A673 (cell line): ENCODE measurements at regions not wholly inside any gene's neighbourhood (a gene's known extent, or its start where the extent isn't known, plus 50 kb on each side); places are given as distances from the start of the nearest gene placed in this dataset.
A peak's percentile ranks its signal among the peaks of the same experiment; 100 is the strongest.

Experiments used
- BruUV-seq: library from RNA; stranded (reverse); fragments of 400-500 nt; replicated peaks from 2 replicates; lab custom pipeline; 2021; lab: Mats Ljungman, UMichigan
- CTCF ChIA-PET: fragments of 300-600 bp; sonication (Branson Sonifier 250); formaldehyde crosslinking; loops from one replicate; lab custom pipeline; 2022; ENCODE audit warnings: antibody characterized with exemption; lab: Charles Lee
- POLR2A ChIA-PET: fragments of 300-600 bp; sonication (Branson Sonifier 250); formaldehyde crosslinking; loops from one replicate; lab custom pipeline; 2022; ENCODE audit warnings: antibody characterized with exemption; ENCODE audit not compliant: low non-redundant PET; lab: Charles Lee
- DNase-seq: peaks from one replicate; pipeline ENCODE4 v3.0.0-alpha.2; 2015; ENCODE audit warnings: low spot score
- H3K27ac ChIP-seq: fragments of 200-600 bp; sonication (generic); 2 replicates; pipeline ENCODE4 v1.5.1; 2016; ENCODE audit warnings: mixed run types, low read depth, mild to moderate bottlenecking, mixed read lengths, antibody characterized with exemption, low read length; ENCODE audit not compliant: poor library complexity, severe bottlenecking
- H3K27me3 ChIP-seq: fragments of 200-600 bp; sonication (generic); replicated peaks from 2 replicates; pipeline ENCODE4 v1.6.1; 2017; ENCODE audit warnings: mixed run types, low read depth, mild to moderate bottlenecking, mixed read lengths, antibody characterized with exemption, low read length; ENCODE audit not compliant: insufficient read depth, poor library complexity
- H3K36me3 ChIP-seq: fragments of 200-600 bp; sonication (generic); 2 replicates; pipeline ENCODE4 v1.6.1; 2016; ENCODE audit warnings: mixed run types, mild to moderate bottlenecking, mixed read lengths, antibody characterized with exemption, low read length; ENCODE audit not compliant: insufficient read depth, poor library complexity, severe bottlenecking
- H3K4me1 ChIP-seq: fragments of 200-600 bp; sonication (generic); 2 replicates; pipeline ENCODE4 v1.6.1; 2017; ENCODE audit warnings: mixed run types, mild to moderate bottlenecking, mixed read lengths, antibody characterized with exemption, low read length; ENCODE audit not compliant: insufficient read depth, poor library complexity, severe bottlenecking
- H3K4me3 ChIP-seq: fragments of 200-600 bp; sonication (generic); 2 replicates; pipeline ENCODE4 v1.5.1; 2016; ENCODE audit warnings: low read depth, mixed run types, mild to moderate bottlenecking, mixed read lengths, low read length; ENCODE audit not compliant: poor library complexity, severe bottlenecking
- H3K9me3 ChIP-seq: fragments of 200-600 bp; sonication (generic); 2 replicates; pipeline ENCODE4 v1.6.1; 2016; ENCODE audit warnings: mixed run types, low read depth, mild to moderate bottlenecking, mixed read lengths, antibody characterized with exemption, low read length; ENCODE audit not compliant: poor library complexity, severe bottlenecking
- EZH2 ChIP-seq: fragments of 200-600 bp; sonication (generic); IDR thresholded peaks from 2 replicates; pipeline ENCODE4 v1.6.1; 2017; ENCODE audit warnings: borderline replicate concordance, low read depth, mild to moderate bottlenecking, mixed read lengths, antibody characterized with exemption, low read length; ENCODE audit not compliant: poor library complexity, severe bottlenecking
- intact Hi-C: fragments of 100-400 bp; cut with micrococcal nuclease; formaldehyde crosslinking; loops from one replicate; pipeline ENCODE4 v1.10.0; 2022; ENCODE audit not compliant: unreplicated experiment
- TF ChIP-seq, protein P1 (sequence below): fragments of 300-800, 200-600 bp; sonication (generic); conservative IDR thresholded peaks from 2 replicates; pipeline ENCODE4 v1.5.1; 2017; ENCODE audit warnings: low read depth, mild to moderate bottlenecking, antibody characterized with exemption, low read length, moderate library complexity, mixed read lengths

- Histone ChIP-seq H3K9me3 (peaks cover 8% of the 10 kb centered on the region), H3K27me3 (no peaks in the 10 kb centered on the region), H3K4me3 (no peak overlapping the region), H3K36me3 (no peaks in the 10 kb centered on the region), H3K27ac (no peak overlapping the region), H3K4me1 (no peaks in the 10 kb centered on the region)
- DNase-seq = peak; percentile 23
- TF ChIP-seq, protein P1, sequence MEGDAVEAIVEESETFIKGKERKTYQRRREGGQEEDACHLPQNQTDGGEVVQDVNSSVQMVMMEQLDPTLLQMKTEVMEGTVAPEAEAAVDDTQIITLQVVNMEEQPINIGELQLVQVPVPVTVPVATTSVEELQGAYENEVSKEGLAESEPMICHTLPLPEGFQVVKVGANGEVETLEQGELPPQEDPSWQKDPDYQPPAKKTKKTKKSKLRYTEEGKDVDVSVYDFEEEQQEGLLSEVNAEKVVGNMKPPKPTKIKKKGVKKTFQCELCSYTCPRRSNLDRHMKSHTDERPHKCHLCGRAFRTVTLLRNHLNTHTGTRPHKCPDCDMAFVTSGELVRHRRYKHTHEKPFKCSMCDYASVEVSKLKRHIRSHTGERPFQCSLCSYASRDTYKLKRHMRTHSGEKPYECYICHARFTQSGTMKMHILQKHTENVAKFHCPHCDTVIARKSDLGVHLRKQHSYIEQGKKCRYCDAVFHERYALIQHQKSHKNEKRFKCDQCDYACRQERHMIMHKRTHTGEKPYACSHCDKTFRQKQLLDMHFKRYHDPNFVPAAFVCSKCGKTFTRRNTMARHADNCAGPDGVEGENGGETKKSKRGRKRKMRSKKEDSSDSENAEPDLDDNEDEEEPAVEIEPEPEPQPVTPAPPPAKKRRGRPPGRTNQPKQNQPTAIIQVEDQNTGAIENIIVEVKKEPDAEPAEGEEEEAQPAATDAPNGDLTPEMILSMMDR = no peak
- BruUV-seq = no TSS peak
- POLR2A ChIA-PET = no interaction called here
- intact Hi-C loops = no loop called here
- CTCF ChIA-PET = no interaction called here
Measured at GRCh38 chr21:19553919-19554615, 1150.5 kb upstream of the TMPRSS15 start.

DNA sequence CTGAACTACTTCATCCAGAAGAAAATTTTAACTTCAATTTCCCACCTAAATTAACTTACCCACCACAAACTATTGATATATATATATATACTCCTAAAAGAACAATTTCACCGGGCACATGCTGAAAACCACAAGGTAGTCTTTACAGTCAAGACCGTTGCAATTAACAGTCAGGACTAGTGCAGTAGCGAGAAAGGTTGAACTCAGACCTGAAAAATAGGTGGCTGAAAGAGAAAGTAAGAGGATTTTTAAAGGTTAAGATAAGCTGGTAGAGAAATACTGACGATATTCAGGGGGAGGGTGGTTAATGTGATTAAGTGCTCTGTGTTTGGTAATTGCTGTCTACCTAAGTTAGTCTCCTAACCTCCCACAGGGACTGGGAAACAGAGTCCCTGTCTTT is 1153.5 kb upstream of the TMPRSS15 start:
- Histone ChIP-seq H3K36me3 (no peaks in the 10 kb centered on the region), H3K4me3 (no peak overlapping the region), H3K27ac (no peak overlapping the region), H3K4me1 (no peaks in the 10 kb centered on the region), H3K27me3 (no peaks in the 10 kb centered on the region), H3K9me3 (peaks cover 19% of the 10 kb centered on the region)
- ChIA-PET POLR2A (no interaction called here), CTCF (no interaction called here)
- TF ChIP-seq, protein P1 = no peak
- no peak for TF ChIP-seq EZH2
- DNase-seq = no peak
- intact Hi-C loops = no loop called here
- no TSS peak for BruUV-seq

DNA sequence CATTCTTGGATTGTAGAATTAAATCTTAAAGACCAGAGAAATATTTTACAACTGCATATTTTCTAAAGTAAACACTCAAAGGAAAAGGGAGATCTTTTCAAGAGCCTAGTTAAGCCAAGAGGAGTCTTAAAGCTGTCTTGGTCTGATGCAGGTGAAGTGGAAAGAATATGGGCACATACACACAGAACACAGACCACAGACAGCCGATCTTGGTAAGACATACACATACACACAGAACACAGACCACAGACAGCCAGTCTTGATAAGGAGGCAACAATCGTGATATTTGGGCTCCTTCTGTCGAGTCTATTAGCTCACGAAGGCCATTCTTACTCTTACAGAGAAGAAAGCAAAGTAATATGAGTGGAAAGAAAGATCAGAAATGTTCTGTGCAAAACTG is 1153.9 kb upstream of the TMPRSS15 start:
- BruUV-seq = no TSS peak
- Histone ChIP-seq H3K36me3 (no peaks in the 10 kb centered on the region), H3K27me3 (no peaks in the 10 kb centered on the region), H3K27ac (no peak overlapping the region), H3K4me1 (no peaks in the 10 kb centered on the region), H3K4me3 (no peak overlapping the region), H3K9me3 (peaks cover 23% of the 10 kb centered on the region)
- TF ChIP-seq, protein P1 = no peak
- TF ChIP-seq EZH2 = no peak
- CTCF ChIA-PET = no interaction called here
- intact Hi-C loops = no loop called here
- POLR2A ChIA-PET = no interaction called here
- DNase-seq = no peak
